Fibroblast of skin of right biceps (primary cell): ENCODE measurements at regions not wholly inside any gene's neighbourhood (a gene's known extent, or its start where the extent isn't known, plus 50 kb on each side); places are given as distances from the start of the nearest gene placed in this dataset.

Experiments
- DNase-seq: peaks from one replicate; pipeline ENCODE4 v3.0.0-alpha.2; 2013

DNA sequence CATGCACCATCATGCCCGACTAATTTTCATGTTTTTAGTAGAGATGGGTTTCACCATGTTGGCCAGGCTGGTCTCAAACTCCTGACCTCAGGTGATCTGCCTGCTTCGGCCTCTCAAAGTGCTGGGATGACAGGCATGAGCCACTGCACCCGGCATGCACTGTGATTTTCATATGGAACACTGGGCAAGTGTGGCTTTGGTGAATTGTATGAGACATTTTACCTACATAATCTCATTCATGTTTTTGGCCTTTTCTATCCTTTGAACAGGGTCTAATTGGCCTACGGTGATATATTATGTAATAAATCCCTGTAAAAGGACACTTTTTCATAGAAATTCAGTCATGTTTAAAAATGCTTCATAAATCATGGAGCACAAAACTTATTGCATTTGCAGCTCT is 128.7 kb upstream of the SEMA6A start:
- DNase-seq = no peak

DNA sequence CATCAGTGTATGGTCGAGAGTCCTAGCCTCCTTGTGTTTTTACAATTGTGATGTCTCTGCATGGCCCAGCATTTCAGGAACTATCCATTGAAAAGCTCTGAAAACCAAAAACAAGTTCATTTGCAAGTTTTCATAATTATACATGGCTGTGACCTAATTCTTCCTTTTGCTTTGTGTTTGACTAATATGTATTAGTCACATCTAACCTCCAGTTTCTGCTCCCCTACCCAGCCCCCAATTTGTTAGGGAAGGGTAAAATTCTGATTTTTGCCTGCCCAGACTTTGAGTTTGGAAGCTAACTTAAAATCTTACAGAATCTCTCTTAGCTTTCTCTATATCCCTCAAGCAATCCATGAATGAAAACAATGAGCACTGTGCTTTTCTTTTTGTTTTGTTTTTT is 128.2 kb upstream of the SEMA6A start:
- no peak for DNase-seq

DNA sequence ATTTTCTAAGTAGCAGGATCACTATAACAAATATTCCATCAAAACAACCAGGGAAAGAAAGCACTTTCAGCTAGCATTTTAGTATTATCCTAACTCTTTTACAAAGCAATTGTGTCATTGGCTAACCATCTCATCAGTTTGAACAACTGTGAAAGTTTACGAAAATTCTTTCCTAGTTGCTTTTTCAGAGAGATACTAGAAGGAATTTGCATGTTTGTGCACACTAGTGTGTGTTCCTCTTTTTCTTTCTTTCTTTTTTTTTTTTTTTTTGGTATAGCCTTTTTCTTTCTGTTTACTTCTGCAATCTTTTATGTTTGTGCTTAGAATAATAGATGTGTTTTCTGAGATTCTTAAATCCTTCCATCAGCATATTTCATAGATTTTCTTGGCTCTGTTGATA is 124.7 kb upstream of the SEMA6A start:
- DNase-seq = no peak

DNA sequence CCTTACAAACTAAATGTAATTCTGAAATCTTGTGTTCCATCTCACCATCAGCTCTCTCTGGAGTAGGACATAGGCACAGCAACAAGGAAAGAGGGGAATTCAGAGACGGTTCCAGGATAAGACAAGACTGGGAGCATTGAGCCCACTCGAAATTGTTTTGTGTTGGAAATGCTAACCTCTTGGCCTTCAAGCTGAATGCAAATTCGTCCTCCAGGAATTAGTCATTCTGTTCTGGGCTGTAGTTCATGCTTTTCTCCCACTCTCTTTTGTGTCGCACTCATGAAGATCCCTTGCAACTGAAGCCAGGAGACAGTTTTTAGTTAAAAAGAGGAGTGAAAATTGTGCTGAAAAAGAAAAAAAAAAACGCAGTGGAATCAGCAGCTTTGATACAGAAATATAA is 121.7 kb upstream of the SEMA6A start:
- no peak for DNase-seq

DNA sequence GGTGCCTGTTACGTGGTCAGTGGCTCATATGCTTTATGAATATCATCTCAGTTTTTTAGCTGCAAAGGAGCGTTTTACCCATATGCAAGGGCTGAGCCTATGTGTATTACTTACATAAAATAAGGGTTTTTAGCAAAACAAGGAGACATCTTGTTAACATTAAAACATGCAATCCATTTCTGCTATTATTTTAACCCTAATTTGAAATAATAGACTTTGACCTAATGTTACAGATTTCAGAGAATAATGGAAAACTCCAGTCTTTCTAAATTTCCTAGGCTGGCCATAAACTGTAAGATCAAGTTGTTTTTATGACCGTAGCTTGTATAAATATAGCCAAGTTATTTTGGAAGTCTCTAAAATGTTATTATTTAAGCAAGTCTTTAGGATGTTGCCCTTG is 121.1 kb upstream of the SEMA6A start:
- no peak for DNase-seq

DNA sequence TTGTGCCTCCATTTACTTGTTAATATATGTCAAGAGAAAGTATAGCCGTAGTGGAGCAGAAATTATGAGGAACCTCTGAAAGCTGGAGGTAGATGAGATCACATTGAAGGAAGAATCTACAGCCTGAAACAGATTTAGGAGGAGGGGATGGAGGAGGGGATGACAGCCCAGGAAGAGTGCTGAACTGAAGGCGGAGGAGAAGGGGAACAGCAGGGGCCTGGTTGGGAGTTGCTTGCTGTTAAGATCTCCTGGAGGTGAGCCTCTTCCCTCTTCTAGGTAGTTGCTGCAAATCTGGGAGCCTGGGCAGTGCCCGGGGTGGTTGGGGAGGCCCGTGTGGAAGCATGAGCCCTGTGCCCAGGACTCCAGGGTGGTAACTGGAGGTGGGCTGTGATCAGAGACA is 111.8 kb upstream of the SEMA6A start:
- no peak for DNase-seq

DNA sequence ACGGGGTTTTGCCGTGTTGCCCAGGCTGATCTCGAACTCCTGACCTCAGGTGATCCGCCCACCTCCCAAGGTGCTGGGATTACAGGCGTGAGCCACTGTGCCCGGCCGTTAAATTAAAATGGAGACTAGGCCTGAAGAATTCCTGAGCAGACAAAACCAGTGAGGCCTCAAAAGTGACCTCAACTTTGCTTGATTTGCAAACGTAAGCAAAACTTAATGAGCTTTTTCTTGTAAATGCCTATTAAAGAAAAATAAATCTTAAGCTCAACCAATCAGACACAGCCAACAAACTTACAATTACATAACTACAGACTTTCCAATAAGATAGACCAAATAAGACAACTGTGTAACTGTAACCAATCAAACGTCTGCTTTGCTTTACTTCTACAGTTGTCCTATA is 111.3 kb upstream of the SEMA6A start:
- DNase-seq = no peak

DNA sequence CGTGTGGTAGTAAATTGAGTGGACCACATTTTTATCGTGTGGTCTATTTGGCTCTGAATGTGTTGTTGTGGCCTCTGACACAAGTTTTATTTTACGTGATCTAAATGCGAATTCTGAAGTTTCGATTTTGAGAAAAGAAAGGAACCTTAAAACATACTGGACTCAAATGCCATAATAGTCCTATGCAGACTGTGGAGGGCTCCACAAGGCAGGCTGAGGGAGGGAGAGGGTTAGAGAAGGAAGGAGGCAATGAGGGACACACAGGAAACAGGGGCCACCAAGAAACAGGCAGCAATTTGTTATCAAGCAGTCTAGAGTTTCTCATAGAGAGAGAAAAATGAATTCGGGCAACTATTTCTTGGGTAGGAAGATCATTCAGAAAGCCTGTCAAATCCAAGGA is 110.4 kb upstream of the SEMA6A start:
- no peak for DNase-seq

DNA sequence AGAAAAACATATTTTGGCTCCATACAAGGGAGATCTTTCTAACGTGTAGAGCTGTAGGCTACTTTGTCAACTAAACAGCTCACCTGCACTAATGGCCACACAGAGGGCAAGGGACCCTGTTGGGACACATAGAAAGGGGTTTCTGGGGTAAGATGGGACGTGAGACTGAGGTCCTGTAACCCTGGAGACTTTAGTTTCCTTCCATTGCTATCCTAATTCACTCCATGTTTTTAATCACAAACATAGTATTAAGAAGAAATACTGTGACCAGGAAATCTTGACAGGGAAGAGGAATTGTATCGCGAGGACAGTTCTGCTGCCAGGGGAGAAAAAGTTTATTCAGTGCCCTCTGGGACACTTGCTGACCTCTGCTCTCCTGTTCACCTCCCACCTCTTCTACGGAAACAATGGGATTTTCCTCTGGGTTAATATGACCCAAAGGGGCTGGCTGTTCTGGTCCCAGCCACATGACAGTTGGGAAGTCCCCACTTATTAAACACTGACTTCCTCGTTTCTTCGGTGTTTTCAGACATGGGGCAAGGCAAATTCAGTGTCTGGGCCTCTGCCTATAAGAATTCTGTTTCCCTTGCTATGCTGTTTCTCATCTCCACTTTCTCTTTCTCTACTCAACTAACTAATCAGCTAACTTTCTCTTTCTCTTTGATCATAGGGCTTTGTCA is 106.9 kb upstream of the SEMA6A start:
- DNase-seq = no peak

DNA sequence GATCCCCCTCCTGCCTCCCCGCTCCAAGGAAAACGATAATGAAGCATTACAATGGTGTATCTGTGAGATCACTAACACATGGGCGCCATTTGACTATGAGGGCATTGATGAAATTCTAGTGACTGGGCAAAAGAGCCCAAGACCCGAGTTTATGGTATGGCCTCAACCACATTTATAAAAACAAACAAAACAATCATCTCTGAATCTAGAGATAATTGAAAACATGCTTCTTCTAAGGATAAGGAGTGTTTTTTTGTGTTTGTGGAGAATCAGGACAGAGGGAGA is 100.9 kb upstream of the SEMA6A start:
- peak; percentile 4 for DNase-seq

DNA sequence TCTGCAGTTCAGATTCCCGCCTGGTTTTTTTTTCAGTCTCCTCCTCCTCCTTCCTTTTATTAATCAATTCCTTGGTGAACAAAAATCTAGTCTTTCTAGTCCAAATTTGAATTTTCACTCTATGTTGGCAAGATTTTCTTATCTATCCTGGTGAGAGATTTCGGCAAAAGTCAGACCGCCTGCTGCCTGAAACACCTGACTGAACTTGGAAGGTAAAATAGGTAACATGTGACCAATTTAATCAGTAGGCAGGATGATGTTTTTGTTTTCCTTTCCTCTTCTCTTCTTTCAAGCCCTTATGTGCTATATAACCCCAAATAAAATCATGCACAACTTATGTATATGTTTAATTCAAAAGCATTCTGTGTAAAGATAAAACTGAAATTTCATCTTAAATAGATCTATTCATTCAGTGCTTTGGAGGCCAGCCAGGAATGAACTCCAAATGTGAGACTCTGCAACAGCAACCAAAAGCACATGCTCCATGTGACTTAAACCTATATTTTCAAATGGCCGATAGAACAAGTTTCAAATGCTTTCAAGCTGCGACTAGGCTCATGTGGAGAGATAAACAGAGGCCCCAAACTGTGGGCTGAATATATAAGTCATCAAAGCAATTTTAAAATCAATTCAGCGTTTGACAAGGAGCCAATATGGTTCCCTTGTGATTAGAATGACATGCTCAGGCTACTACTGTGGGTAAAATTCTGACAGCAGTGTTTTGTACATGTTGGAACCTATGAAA is 100.4 kb upstream of the SEMA6A start:
- no peak for DNase-seq

DNA sequence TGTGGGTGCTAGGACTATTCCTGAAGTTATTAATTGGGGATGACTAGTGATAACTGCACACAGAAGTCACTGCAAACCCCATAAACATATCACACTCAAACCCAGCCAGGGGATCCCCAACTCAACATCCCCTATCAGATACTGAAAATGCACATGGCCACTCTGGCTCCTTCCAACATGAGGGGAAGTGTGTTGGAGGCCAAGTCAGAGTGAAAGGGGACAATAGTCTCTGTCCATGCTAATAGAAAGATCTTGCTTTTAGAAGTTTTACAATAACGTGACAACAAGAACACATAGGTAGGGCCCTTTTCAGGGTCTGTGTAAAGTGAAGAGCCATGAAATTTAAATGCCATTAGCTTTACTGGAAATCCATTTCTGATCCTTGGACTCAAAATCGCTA is 98.8 kb upstream of the SEMA6A start:
- no peak for DNase-seq

DNA sequence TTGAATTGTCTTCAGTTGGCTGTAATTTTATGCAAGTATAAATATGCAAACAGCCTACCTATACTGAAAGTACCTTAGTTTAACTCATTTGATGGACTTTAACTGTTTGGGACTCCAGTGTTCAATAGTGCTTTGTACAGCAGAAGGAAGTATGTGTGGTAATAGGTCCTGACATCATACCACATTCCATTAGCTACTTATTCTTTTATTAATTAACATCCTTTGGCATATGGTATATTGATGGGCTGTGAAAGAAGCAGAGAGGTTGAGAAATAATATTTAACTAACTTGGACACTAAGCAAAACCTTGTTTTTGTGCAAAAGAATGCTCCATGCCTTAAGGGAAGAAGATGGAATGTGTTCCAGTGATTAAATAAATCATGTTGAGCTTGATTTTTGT is 97.6 kb upstream of the SEMA6A start:
- no peak for DNase-seq

DNA sequence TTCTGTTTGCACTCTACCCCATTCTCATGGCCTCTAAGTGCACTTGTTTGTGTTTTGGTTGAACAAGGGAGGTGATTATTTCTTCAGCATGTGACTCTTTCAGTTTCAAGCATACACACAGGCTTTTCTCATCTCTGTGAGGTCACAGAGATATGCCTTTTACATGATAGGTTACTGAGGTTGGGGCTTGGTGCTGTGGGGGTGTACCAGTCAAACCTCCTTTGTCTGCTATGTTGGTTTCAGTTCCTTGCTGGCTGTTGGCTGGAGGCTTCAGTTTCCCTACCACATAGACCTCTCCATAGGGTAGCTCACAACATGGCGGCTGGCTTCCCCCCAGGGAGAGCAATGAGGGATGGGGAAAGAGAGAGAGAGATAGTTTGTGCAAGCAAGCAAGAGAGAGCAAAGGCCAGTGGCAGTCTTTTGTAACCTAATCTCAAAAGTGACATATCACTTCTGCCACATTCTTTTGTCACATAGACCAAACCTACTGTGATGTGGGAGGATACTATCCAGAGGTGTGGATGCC is 96.7 kb upstream of the SEMA6A start:
- no peak for DNase-seq

DNA sequence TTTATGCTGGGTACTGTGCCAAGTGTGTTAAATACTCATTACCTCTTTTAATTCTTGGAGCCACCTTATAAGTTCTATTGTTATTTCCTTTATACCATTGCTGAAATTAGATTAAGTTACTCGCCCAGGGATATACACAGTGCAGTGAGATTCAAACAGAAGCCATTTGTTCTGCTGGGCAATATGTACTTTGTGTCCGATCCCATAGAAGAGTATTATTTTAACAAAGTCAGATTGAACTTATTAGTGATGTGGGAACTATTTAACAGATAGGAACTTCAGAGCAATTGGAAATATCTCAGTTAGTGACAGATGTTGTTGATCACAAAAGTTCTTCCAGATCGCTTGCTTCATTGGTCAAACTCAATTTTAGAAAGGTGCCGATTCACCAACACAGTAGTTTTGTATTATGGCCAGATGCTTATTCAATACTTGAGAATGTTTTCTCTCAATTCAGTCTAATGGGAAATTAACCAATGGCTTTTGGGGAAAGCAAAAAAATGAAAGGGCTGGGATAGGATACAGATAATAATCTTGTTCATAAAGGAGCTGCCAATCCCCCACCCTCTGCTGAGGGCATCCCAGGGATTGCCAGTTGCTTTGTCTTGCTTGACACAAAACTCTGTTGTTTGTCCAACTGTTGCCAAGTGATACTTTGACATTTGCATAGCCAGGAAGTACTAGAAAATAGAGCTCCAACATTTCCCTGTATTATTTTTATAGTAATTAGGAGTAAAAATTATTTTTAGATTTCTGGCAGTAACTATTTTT is 94.8 kb upstream of the SEMA6A start:
- no peak for DNase-seq

DNA sequence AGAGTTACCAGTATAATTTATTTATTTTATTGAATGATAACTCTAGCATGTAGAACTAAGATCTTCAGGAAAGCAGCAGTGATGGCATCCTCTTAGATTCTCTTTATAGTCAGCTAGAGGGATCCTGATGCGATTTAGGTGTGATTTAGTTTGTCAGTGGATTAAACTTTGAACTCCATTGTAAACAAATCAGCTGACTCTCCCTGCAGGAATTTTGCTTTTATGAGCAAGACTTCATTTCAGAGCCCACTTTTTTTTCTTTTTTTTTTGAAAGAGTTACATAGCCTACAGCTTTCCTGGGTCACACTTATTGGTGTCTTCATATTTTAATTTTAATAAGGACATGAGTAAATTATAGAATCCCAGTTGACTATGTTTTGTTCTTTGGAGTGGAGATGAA is 93.8 kb upstream of the SEMA6A start:
- no peak for DNase-seq

DNA sequence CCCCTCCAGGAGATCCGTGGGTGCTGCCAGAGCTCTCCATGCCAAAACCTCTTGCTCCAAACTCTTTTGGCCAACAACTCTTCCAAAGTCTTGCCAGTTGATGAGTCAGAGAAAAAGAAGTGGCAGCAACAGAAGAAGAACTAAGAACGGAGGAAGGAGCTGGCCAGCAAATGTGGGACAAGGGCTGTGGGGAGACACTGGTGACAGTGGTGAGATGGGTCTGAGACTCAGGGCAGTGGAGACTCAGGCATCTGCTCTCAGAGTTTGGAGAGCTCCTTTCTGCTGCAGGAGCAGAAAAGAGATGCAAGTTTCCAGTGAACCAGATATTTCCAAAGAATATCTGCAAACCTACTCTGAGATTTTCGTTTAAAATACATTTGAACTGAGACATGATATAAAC is 92.3 kb upstream of the SEMA6A start:
- no peak for DNase-seq

DNA sequence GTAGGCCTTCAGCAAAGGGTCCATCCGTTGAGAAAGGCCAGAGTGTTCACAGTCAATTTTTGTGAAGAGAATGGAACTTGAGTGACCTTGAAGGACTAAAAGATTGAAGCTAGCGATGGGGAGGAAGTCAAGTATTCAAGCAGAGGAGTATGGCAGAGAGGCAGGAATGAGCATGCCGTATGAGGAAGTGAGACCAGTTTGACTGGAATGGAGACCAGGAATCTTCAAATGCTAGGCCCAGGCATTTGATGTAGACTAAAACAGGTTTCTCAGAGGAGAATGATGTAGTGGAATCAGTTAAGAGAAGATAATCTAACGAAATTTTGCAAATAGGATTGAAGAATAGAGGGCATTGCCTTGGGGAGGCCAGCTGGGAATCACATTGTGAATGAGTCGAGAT is 90.4 kb upstream of the SEMA6A start:
- DNase-seq = no peak

DNA sequence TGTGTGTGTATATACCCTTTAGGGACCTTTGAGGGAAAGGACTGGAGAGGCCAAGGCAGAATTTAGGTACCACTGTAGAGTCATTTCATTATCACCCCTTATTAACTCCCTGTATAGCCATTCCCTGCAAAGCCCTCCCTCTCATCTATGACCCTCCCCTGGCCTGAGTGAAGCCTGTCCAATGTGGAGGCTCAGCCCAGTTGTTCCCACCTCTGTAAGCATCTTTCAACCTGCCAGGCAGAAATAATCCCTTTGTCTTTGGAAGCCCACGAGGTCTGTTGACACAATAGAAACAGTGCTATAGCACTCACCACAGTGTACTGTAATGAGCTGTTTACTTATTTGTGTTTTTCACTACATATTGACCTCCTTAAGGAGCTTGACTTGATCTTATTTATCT is 88.5 kb upstream of the SEMA6A start:
- no peak for DNase-seq

DNA sequence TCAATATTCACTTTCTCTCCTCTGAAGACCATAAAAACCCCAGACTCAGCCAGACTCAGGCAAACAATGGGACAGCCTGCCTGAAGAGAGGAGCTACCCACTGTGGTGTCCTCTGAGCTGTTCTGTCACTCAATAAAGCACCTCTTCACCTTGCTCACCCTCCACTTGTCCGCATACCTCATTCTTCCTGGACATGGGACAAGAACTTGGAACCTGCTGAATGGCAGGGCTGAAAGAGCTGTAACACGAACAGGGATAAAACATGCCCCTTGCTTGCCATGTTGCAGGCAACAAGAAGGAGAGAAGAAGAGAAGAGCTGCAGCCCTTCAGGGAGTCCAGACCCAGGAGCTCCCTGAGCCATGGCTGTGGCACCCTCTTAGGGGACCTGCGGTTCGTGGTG is 86.8 kb upstream of the SEMA6A start:
- DNase-seq = no peak

DNA sequence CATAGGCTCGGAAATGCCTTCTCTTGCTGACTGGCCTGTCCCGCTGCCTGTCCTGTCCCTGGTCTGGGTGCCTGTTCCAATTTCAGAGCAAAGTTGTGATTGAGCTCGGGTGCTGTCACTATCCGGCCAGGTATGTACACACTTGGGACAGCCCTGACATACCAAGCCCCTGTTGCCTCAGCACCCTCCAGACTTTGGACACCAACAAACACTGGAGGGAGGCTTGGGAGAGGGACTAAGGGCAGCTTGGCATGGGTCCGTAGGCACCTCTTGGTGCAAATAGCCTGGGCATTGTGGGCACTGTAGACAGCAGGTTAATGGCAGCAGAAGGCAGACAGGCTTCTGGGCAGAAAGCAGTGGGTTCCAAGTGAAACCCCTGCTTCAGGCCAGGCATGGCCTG is 86.3 kb upstream of the SEMA6A start:
- DNase-seq = no peak

DNA sequence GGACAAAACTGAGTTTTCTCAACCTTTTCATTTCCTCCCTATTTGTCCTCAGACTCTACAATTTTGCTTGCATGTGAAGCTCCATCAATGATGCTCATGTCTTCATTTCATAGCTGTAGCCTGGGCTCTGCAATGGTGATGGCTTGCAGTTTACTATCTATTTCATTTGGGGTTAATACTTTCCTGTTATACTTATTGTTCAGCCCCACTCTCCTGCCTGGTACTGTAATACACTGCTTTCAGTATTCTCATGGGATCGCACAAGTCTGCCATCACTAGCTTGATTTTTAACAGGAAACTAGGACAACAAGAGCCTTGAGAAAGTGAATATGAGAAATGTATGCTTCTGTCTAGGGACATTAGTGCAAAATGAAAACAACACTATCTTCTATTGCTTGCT is 84.2 kb upstream of the SEMA6A start:
- DNase-seq = no peak

DNA sequence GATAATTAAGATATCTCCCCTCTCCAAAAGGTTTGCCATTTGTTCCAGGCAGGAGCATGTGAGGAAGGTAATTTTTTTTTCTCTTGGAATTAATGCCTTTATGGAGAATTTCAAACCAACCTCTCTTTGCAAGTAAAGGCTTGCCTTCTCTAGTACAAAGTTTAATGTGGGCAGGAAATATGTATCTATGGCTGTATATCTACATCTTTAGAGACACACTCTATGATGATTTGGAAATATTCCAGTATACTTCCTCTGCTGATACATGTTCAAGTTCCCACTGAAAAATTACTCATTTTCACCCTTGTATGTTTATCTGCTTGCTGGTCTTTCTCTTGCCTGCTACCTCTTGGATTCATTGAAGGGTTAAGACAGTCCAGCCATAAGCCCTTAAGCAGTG is 83.5 kb upstream of the SEMA6A start:
- no peak for DNase-seq

DNA sequence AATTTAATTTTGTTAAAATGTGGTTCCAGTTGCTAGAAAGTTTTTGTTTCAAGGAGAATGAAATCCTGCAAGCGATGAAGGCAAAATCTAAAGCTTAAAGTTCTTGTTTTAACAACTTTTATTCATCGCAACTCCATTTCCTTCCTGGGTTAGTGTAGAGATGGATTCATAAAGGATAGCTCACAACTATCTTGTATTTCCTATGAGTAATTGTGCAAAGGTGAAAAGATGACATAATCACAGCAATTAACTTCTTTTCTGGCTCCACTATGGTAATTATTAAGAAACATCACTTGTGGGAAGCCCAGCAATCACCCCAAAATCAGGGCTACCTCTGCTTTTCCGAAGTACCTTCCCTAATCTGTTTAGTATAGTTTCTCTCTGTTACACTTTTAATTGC is 80.8 kb upstream of the SEMA6A start:
- no peak for DNase-seq
